ENCODE measurements at regions not wholly inside any gene's neighbourhood (a gene's known extent, or its start where the extent isn't known, plus 50 kb on each side); places are given as distances from the start of the nearest gene placed in this dataset.
"Not testable (repeated sequence)": the region's sequence is repeated elsewhere in the genome, so short reads cannot be mapped to it uniquely, and the experiment has no call there.

DNA sequence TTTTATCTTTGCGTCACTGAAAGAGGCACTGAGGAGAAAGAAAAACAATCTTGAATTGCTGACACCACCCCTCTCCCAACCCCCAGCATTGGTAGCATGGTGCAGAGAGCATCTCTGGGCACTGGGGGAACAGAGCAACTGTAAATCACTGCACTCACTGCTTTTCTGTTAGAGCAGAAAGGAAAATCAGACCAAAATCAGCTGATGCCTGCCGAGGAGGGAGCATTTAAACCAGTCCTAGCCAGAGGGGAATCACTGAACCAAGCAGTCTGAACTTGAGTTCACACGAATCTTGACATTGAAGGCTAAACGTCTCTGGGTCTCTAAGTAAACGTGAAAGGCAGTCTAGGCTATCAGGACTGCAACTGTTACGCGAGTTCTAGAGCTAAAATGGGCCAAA is 205.8 kb downstream of the SPANXN4 start:
- Mint-ChIP-seq H3K4me1 (ENCODE audit: insufficient read depth, unreplicated experiment) (no peaks in the 10 kb centered on the region), H3K27ac (ENCODE audit: low read depth, unreplicated experiment) (no peak overlapping the region), H3K27me3 (ENCODE audit: insufficient read depth, unreplicated experiment) (no peaks in the 10 kb centered on the region), H3K4me3 (ENCODE audit: unreplicated experiment) (no peak overlapping the region), H3K9me3 (ENCODE audit: unreplicated experiment) (peaks cover 8% of the 10 kb centered on the region), H3K36me3 (ENCODE audit: insufficient read depth, unreplicated experiment) (no peaks in the 10 kb centered on the region)
- CTCF ChIA-PET: interaction anchor here (0.7 kb wide), 1 partner anchor 17 kb away, joined by 3 read pairs; no protein-coding TSS in a partner anchor
- BruUV-seq (replicated peaks): no TSS peak
- POLR2A ChIA-PET: no interaction called here
- TF ChIP-seq, protein P1, sequence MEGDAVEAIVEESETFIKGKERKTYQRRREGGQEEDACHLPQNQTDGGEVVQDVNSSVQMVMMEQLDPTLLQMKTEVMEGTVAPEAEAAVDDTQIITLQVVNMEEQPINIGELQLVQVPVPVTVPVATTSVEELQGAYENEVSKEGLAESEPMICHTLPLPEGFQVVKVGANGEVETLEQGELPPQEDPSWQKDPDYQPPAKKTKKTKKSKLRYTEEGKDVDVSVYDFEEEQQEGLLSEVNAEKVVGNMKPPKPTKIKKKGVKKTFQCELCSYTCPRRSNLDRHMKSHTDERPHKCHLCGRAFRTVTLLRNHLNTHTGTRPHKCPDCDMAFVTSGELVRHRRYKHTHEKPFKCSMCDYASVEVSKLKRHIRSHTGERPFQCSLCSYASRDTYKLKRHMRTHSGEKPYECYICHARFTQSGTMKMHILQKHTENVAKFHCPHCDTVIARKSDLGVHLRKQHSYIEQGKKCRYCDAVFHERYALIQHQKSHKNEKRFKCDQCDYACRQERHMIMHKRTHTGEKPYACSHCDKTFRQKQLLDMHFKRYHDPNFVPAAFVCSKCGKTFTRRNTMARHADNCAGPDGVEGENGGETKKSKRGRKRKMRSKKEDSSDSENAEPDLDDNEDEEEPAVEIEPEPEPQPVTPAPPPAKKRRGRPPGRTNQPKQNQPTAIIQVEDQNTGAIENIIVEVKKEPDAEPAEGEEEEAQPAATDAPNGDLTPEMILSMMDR (IDR thresholded peaks at IDR 0.05; ENCODE audit: unreplicated experiment): no peak
- DNase-seq (ENCODE audit: unreplicated experiment): no peak
- intact Hi-C loops (cut with micrococcal nuclease): no loop called here

DNA sequence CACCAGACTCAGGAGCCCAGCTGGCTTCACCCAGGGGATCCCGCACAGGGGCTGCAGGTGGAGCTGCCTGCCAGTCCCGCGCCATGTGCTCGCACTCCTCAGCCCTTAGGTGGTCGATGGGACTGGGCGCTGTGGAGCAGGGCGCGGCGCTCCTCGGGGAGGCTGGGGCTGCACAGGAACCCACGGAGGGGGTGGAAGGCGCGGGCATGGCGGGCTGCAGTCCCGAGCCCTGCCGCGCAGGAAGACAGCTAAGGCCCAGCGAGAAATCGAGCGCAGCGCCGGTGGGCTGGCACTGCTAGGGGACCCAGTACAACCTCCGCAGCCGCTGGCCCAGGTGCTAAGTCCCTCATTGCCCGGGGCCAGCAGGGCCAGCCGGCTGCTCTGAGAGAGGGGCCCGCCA is 202.9 kb downstream of the SPANXN4 start:
- DNase-seq (ENCODE audit: unreplicated experiment); H3K4me3 Mint-ChIP-seq (ENCODE audit: unreplicated experiment); H3K36me3 Mint-ChIP-seq (ENCODE audit: insufficient read depth, unreplicated experiment); H3K4me1 Mint-ChIP-seq (ENCODE audit: insufficient read depth, unreplicated experiment); BruUV-seq (replicated peaks); POLR2A ChIA-PET; intact Hi-C loops (cut with micrococcal nuclease); CTCF ChIA-PET; H3K27me3 Mint-ChIP-seq (ENCODE audit: insufficient read depth, unreplicated experiment); H3K27ac Mint-ChIP-seq (ENCODE audit: low read depth, unreplicated experiment); H3K9me3 Mint-ChIP-seq (ENCODE audit: unreplicated experiment): not testable (repeated sequence)

DNA sequence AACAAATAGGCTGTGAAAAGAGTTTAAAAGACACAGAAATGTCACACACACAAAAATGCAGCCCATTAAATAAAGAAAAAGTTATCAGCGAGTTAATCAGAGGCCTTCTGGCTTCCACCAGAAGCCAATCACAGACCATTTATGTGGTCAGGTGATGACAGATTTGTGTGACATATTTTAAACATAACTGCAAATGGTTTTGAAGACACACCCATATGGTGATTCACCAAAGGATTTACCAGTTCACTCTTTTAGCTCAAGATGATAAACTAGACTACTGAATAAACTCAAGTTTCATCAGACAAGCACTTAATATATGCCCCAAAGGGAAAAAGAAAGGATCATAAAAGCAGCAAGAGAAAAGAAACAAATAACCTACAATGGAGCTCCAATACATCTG is 181.2 kb downstream of the SPANXN4 start:
- peaks cover 2% of the 10 kb centered on the region for H3K9me3 Mint-ChIP-seq (ENCODE audit: unreplicated experiment)
- H3K4me1 Mint-ChIP-seq (ENCODE audit: insufficient read depth, unreplicated experiment): no peaks in the 10 kb centered on the region
- POLR2A ChIA-PET: no interaction called here
- BruUV-seq (replicated peaks): no TSS peak
- H3K27ac Mint-ChIP-seq (ENCODE audit: low read depth, unreplicated experiment): no peak overlapping the region
- TF ChIP-seq, protein P1 (IDR thresholded peaks at IDR 0.05; ENCODE audit: unreplicated experiment): no peak
- CTCF ChIA-PET: interaction anchor here (0.8 kb wide), 1 partner anchor 1251 kb away, joined by 3 read pairs; no protein-coding TSS in a partner anchor
- no peaks in the 10 kb centered on the region for H3K27me3 Mint-ChIP-seq (ENCODE audit: insufficient read depth, unreplicated experiment)
- intact Hi-C loops (cut with micrococcal nuclease): no loop called here
- no peak overlapping the region for H3K4me3 Mint-ChIP-seq (ENCODE audit: unreplicated experiment)
- no peak for DNase-seq (ENCODE audit: unreplicated experiment)
- no peaks in the 10 kb centered on the region for H3K36me3 Mint-ChIP-seq (ENCODE audit: insufficient read depth, unreplicated experiment)

DNA sequence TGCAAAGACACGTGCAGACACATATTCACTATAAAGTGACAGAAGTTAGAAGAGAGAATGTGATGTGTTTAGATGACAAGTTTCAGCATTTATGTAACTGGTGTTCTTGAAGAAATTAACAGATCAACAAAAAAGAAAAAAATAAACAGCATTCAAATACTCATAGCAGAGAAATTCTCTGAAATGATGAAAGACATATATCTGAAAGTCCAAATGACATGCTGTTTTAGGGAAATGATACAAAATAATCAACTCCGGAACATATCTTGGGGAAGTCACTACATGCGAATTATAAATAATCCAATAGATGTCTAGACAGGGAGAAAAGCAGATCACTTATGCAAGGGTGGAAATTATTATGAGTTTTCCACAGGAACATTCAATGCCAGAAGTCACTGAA is 146.0 kb downstream of the SPANXN4 start:
- BruUV-seq (replicated peaks): no TSS peak
- CTCF ChIA-PET: no interaction called here
- Mint-ChIP-seq H3K4me1 (ENCODE audit: insufficient read depth, unreplicated experiment) (peaks cover 5% of the 10 kb centered on the region), H3K27me3 (ENCODE audit: insufficient read depth, unreplicated experiment) (no peaks in the 10 kb centered on the region), H3K9me3 (ENCODE audit: unreplicated experiment) (peaks cover 11% of the 10 kb centered on the region), H3K4me3 (ENCODE audit: unreplicated experiment) (no peak overlapping the region), H3K27ac (ENCODE audit: low read depth, unreplicated experiment) (no peak overlapping the region), H3K36me3 (ENCODE audit: insufficient read depth, unreplicated experiment) (no peaks in the 10 kb centered on the region)
- TF ChIP-seq, protein P1 (IDR thresholded peaks at IDR 0.05; ENCODE audit: unreplicated experiment): no peak
- no peak for DNase-seq (ENCODE audit: unreplicated experiment)
- POLR2A ChIA-PET: interaction anchor here (0.7 kb wide), 1 partner anchor 90 kb away, joined by 3 read pairs; no protein-coding TSS in a partner anchor
- intact Hi-C loops (cut with micrococcal nuclease): no loop called here

DNA sequence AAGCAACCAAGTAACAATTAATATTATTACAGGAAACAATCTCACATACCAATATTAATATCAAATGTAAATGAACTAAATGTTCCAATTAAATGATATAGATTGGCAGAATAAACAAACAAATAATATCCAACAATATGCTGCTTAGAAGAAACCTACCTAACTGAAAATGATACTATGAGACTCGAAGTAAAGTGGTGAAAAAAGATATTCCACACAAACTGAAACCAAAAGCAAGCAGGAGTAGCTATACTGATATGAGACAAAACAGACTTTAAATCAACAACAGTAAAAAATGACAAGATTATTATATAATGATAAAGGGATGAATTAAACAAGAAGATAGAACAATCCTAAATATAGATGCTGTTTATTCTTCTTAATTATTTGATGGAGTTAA is 140.1 kb downstream of the SPANXN4 start:
- Mint-ChIP-seq H3K9me3 (ENCODE audit: unreplicated experiment) (no peaks in the 10 kb centered on the region), H3K27me3 (ENCODE audit: insufficient read depth, unreplicated experiment) (no peaks in the 10 kb centered on the region), H3K27ac (ENCODE audit: low read depth, unreplicated experiment) (no peak overlapping the region), H3K36me3 (ENCODE audit: insufficient read depth, unreplicated experiment) (no peaks in the 10 kb centered on the region), H3K4me1 (ENCODE audit: insufficient read depth, unreplicated experiment) (no peaks in the 10 kb centered on the region), H3K4me3 (ENCODE audit: unreplicated experiment) (peak overlapping the region; percentile 11)
- CTCF ChIA-PET: no interaction called here
- peak; percentile 2 for DNase-seq (ENCODE audit: unreplicated experiment)
- TF ChIP-seq, protein P1 (IDR thresholded peaks at IDR 0.05; ENCODE audit: unreplicated experiment): no peak
- intact Hi-C loops (cut with micrococcal nuclease): no loop called here
- no TSS peak for BruUV-seq (replicated peaks)
- POLR2A ChIA-PET: no interaction called here
